Loucy (cell line): ENCODE measurements at regions not wholly inside any gene's neighbourhood (a gene's known extent, or its start where the extent isn't known, plus 50 kb on each side); places are given as distances from the start of the nearest gene placed in this dataset.

Experiments used
- H2AFZ ChIP-seq: fragments of 200-600 bp; sonication (generic); 2 replicates; pipeline ENCODE4 v1.6.0; 2016; ENCODE audit warnings: antibody characterized with exemption, mild to moderate bottlenecking, low read length, moderate library complexity
- H3F3A ChIP-seq: fragments of 200-600 bp; 2 replicates; pipeline ENCODE4 v1.6.0; 2016; ENCODE audit warnings: antibody characterized with exemption, low read depth, mild to moderate bottlenecking
- H3K27me3 ChIP-seq: fragments of 200-600 bp; sonication (generic); 2 replicates; pipeline ENCODE4 v1.6.1; 2014; ENCODE audit warnings: low read length, mild to moderate bottlenecking; ENCODE audit not compliant: insufficient read depth, poor library complexity, severe bottlenecking
- H3K36me3 ChIP-seq: fragments of 200-600 bp; sonication (generic); 2 replicates; pipeline ENCODE4 v1.6.1; 2016; ENCODE audit warnings: low read length; ENCODE audit not compliant: insufficient read depth
- H3K4me1 ChIP-seq: fragments of 200-600 bp; sonication (generic); 2 replicates; pipeline ENCODE4 v1.5.1; 2014; ENCODE audit warnings: low read length, mild to moderate bottlenecking; ENCODE audit not compliant: insufficient read depth, poor library complexity, severe bottlenecking
- H3K4me2 ChIP-seq: fragments of 200-600 bp; sonication (generic); 2 replicates; pipeline ENCODE4 v1.6.0; 2014; ENCODE audit warnings: antibody characterized with exemption, low read length, low read depth, mild to moderate bottlenecking; ENCODE audit not compliant: poor library complexity, severe bottlenecking
- H3K4me3 ChIP-seq: fragments of 200-600 bp; sonication (generic); 2 replicates; pipeline ENCODE4 v1.5.1; 2014; ENCODE audit warnings: low read length, mild to moderate bottlenecking, mixed read lengths; ENCODE audit not compliant: poor library complexity, severe bottlenecking
- H3K79me2 ChIP-seq: fragments of 200-600 bp; sonication (generic); 2 replicates; pipeline ENCODE4 v1.6.1; 2014; ENCODE audit warnings: low read length; ENCODE audit not compliant: insufficient read depth
- H3K9ac ChIP-seq: fragments of 200-600 bp; sonication (generic); 2 replicates; pipeline ENCODE4 v1.6.0; 2014; ENCODE audit warnings: mild to moderate bottlenecking, low read depth, low read length, moderate library complexity; ENCODE audit not compliant: poor library complexity, severe bottlenecking
- H3K9me2 ChIP-seq: fragments of 200-600 bp; sonication (generic); replicated peaks from 2 replicates; pipeline ENCODE4 v1.6.1; 2016; ENCODE audit warnings: low read depth, low read length, mixed read lengths
- H3K9me3 ChIP-seq: fragments of 200-600 bp; sonication (generic); 2 replicates; pipeline ENCODE4 v1.6.1; 2014; ENCODE audit warnings: mild to moderate bottlenecking, antibody characterized with exemption, low read length, low read depth; ENCODE audit not compliant: insufficient read depth
- H4K20me1 ChIP-seq: fragments of 200-600 bp; sonication (generic); 2 replicates; pipeline ENCODE4 v1.6.0; 2014; ENCODE audit warnings: antibody characterized with exemption, low read length, mild to moderate bottlenecking; ENCODE audit not compliant: insufficient read depth, poor library complexity, severe bottlenecking
- EZH2phosphoT487 ChIP-seq: fragments of 200-600 bp; IDR thresholded peaks from 2 replicates; pipeline ENCODE4 v1.6.1; 2018; ENCODE audit warnings: antibody characterized with exemption, mild to moderate bottlenecking, moderate library complexity, borderline replicate concordance
- TF ChIP-seq, protein P1 (sequence below): fragments of 200-600 bp; sonication (generic); conservative IDR thresholded peaks from 2 replicates; pipeline ENCODE4 v1.5.1; 2014; ENCODE audit warnings: mild to moderate bottlenecking, antibody characterized with exemption, low read length

DNA sequence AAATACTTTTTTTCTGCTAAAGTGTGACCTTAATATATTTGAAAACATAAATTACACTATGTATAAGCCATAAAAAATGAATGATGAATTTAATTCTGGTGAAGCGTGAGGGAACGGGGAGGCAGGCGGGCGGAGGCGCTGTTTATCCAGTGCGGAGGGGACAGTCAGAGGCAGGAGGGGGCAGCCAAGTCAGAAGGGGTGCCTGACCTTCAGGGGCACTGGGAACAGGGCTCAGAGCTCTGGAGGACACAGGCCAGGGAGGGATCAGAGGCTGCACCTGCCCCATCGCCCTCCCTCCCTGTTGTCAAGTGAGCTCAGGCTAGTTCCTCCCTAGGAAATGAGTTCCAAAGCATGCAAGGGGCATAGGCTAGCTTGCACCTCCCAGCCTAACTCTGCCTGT, 82.0 kb upstream of the CASZ1 start:
- Histone ChIP-seq H3K9me3 (no peaks in the 10 kb centered on the region), H3K36me3 (no peaks in the 10 kb centered on the region), H3K79me2 (no peaks in the 10 kb centered on the region), H3K9me2 (no peaks in the 10 kb centered on the region), H3K9ac (no peak overlapping the region), H3K27me3 (no peaks in the 10 kb centered on the region), H3K4me2 (no peak overlapping the region), H4K20me1 (no peaks in the 10 kb centered on the region), H3F3A (no peaks in the 10 kb centered on the region), H3K4me1 (no peaks in the 10 kb centered on the region), H3K4me3 (no peak overlapping the region), H2AFZ (no peak overlapping the region)
- TF ChIP-seq EZH2phosphoT487: no peak
- TF ChIP-seq, protein P1, sequence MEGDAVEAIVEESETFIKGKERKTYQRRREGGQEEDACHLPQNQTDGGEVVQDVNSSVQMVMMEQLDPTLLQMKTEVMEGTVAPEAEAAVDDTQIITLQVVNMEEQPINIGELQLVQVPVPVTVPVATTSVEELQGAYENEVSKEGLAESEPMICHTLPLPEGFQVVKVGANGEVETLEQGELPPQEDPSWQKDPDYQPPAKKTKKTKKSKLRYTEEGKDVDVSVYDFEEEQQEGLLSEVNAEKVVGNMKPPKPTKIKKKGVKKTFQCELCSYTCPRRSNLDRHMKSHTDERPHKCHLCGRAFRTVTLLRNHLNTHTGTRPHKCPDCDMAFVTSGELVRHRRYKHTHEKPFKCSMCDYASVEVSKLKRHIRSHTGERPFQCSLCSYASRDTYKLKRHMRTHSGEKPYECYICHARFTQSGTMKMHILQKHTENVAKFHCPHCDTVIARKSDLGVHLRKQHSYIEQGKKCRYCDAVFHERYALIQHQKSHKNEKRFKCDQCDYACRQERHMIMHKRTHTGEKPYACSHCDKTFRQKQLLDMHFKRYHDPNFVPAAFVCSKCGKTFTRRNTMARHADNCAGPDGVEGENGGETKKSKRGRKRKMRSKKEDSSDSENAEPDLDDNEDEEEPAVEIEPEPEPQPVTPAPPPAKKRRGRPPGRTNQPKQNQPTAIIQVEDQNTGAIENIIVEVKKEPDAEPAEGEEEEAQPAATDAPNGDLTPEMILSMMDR: no peak

DNA sequence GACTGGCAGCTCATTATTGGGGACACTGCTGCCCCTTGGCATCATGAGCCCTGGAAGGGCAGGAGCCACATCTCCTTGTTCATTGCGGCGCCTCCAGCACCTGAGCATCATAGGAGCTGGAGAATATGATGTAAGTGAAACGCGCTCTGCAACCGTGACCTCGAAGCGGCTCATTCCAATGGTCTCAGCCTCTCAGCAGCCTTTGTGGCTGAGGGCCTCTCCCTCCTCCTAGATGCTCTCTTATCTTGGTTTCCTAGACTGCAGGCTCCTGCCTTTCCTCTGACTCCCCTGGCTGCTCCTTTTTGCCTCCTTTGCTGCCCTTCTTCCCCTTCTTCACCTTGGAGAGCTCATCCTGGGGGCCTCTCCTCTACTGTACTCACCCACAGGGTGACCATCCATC, 83.6 kb upstream of the CASZ1 start:
- Histone ChIP-seq H3K9ac (no peak overlapping the region), H3K36me3 (no peaks in the 10 kb centered on the region), H2AFZ (no peak overlapping the region), H3K4me1 (no peaks in the 10 kb centered on the region), H3K79me2 (no peaks in the 10 kb centered on the region), H3K9me2 (no peaks in the 10 kb centered on the region), H3K27me3 (no peaks in the 10 kb centered on the region), H4K20me1 (no peaks in the 10 kb centered on the region), H3K4me3 (no peak overlapping the region), H3K4me2 (no peak overlapping the region), H3F3A (no peaks in the 10 kb centered on the region), H3K9me3 (no peaks in the 10 kb centered on the region)
- no peak for TF ChIP-seq EZH2phosphoT487
- TF ChIP-seq, protein P1: no peak

DNA sequence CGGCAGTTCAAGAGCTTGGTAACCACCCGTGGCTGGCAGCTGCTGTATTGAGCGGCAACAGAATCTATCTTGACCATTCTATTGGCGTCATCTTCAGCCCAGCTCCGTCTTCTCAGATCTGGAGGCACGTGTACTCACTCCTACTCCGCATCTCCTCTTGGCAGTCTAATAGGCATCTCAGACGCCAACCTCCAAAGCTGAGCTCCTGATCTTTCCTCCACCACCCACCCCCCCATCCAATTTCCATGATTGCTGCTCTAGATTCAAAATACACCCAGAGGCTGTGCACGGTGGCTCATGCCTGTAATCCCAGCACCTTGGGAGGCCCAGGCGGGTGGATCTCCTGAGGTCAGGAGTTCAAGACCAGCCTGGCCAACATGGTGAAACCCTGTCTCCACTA, 84.6 kb upstream of the CASZ1 start:
- H3K27me3 ChIP-seq: no peaks in the 10 kb centered on the region
- no peaks in the 10 kb centered on the region for H3F3A ChIP-seq
- H3K4me1 ChIP-seq: no peaks in the 10 kb centered on the region
- no peaks in the 10 kb centered on the region for H3K9me3 ChIP-seq
- H3K4me3 ChIP-seq: no peak overlapping the region
- no peak overlapping the region for H3K4me2 ChIP-seq
- no peak overlapping the region for H2AFZ ChIP-seq
- no peaks in the 10 kb centered on the region for H3K36me3 ChIP-seq
- no peaks in the 10 kb centered on the region for H3K79me2 ChIP-seq
- H3K9me2 ChIP-seq: no peaks in the 10 kb centered on the region
- TF ChIP-seq, protein P1: no peak
- no peak for TF ChIP-seq EZH2phosphoT487
- H3K9ac ChIP-seq: no peak overlapping the region
- no peaks in the 10 kb centered on the region for H4K20me1 ChIP-seq
